CD4-positive, alpha-beta T cell treated with Interleukin-10 for 1 hour (primary cell): ENCODE measurements at regions not wholly inside any gene's neighbourhood (a gene's known extent, or its start where the extent isn't known, plus 50 kb on each side); places are given as distances from the start of the nearest gene placed in this dataset.

ENCODE experiments used
- DNase-seq: peaks from one replicate; pipeline ENCODE4 v3.0.0-alpha.2; 2020

GRCh38 chr4:124278477-124278876 is 434.1 kb downstream of the ANKRD50 start:
- no peak for DNase-seq

DNA sequence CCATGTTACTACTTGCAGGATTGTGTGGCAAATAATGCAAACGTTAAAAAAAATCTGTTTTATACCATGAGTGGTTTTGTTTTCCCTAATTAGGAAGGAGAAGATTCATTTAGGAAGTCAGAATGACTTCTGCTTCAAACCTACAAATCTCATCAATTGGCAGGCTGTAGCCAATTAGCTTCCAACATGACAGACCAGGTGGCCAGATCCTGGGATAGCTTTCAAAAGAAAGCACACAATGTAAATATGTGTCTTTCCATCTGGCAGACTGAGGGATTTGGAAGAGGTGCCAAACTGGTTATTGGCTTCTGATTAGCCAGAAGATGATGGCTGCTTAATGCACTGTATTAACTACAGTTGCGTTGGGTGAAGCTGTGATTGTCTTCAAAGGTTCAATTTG is 432.8 kb downstream of the ANKRD50 start:
- DNase-seq, result no peak

DNA sequence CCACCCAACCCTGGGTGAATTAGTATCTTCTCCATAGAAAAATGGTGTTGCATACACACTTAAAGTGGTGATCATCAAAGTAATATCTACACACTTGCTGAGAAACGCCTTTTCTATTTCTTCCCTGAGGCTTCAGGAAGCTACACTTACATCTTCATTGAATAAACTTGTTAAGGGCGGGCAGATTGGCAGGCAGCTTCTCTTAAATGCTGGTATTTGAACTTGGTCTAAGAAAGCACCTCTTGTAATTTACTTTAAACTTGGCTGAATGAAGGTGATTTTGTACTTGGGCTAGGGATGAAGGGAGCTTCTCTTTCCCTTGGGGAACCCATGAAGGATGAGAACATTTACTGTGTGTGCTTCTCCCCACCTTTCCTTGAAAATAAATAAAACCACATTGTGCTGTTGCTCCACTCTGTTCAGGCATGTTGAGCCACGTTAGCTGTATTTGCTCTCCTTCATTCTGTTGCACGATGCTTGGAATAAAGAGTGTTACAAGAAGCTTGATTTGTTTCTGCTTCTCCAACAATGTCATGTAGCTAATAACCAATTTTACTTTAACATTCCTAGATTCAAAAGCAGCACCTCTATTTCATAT is 430.1 kb downstream of the ANKRD50 start:
- no peak for DNase-seq

- no peak for DNase-seq
Measured at GRCh38 chr4:124288706-124289486, 423.6 kb downstream of the ANKRD50 start.

- no peak for DNase-seq
Measured at GRCh38 chr4:124290678-124291077, 421.9 kb downstream of the ANKRD50 start.

DNA sequence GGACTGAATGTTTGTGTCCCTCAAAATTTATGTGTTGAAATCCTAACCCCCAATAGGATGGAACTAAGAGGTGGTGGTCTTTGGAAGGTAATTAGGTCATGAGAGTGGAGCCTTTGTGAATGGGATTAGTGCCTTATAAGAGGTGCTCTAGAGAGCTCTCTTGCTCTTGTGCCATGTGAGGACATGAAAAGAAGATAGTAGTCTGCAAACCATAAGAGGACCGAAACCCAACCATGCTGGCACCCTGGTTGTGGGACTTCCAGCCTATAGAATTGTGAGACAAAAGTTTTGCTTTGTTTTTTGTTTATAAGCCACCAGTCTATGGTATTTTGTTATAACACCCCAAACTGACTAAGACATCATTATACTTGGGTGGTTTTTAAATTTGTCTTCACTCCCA is 417.1 kb downstream of the ANKRD50 start:
- DNase-seq, result no peak

- DNase-seq, result no peak
Measured at GRCh38 chr4:124304941-124305340, 407.6 kb downstream of the ANKRD50 start.

DNA sequence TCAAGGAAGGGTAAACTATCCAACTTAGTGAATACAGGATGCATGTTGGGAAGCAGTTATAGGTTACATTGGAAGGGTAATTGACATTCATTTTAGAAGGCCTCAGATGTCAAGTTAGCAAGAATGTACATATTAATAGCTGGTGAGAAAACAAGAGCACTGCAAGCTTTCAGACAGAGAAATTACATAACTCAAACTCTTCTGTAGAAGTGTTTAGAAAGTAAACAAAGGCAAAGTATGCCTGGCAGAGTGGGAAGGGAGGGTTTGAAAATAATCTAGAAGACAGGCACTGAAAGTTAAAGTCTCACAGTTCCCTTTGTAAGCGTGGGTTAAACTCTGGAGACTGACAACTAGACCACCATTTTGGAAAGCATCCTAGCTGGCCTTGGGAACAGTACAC is 406.2 kb downstream of the ANKRD50 start:
- no peak for DNase-seq

DNA sequence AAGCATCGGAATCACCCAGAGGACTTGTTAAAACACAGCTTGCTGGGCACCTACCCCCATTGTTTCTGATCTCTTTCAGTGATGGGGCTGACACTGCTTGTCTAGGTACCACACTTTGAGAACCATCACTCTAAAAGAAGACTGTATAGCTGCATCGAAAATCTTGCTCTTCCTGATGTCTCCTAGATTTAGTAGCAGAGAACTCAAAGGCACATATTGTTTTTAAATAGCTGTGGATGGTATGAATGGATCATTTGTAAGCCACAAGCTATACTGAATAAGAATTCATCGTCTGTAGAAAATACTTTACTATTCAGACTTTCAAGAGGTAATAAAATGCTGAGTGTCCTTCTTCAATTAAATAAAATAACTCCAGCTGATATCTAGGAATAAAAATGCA is 405.4 kb downstream of the ANKRD50 start:
- no peak for DNase-seq

GRCh38 chr4:124318292-124318691 is 394.2 kb downstream of the ANKRD50 start:
- DNase-seq, result no peak

GRCh38 chr4:124321364-124321763 is 391.2 kb downstream of the ANKRD50 start:
- DNase-seq, result no peak

GRCh38 chr4:124322234-124323065 is 390.1 kb downstream of the ANKRD50 start:
- peak; percentile 20 for DNase-seq

DNA sequence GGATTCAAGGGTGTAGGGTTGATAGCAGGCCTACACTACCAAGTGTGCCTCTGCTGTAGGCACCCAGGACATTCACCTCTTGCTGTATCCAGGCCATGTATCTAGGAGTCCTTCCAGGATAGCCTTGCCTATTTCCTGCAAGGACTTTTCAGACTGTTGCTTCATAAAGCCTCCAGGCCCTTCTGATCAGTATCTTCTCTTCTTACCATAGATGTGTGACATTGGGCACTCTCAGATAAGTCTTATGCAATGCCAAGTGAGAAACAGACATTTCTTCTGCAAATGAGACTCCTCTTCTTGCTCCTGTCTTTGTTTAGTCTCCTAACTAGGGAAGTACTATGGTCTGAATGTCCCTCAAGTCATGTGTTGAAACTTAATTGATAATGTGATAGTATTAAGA is 386.8 kb downstream of the ANKRD50 start:
- DNase-seq, result no peak

DNA sequence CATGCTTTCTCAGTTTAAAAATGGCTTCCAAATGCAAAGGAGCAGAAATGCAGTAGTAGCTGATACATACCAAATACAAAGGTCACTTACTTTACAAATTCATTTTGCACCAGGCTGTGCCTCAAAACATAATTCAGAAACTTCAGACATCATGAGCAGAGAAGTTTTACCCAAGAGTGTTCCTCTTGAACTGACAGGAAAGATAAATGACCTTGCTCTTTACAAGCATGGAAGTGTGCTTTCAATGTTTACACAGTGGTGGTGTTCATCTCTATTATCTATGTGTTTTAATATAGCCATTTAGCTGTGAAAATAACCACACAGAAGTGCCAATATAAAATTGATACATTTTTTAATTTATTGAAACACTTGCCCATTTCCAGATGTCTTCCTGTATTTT is 383.4 kb downstream of the ANKRD50 start:
- DNase-seq, result no peak

DNA sequence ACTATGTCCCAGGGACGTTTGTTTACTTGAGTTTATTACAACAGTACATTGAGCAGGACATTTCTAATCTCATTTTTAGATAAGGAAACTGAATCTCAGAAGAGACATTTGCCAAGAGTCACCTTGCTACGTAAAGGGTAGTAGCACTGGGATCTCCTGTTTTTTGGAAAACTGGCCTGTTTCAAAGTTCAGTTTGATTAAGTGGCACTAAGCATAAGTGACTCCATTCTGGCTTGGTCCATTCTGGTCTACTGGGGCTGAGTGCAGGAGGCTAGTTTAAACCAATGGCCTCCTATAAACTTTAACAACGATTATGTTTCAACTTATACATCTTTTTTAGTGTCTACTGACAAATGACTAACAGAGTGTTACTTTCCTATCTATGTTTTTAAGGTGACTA is 382.5 kb downstream of the ANKRD50 start:
- DNase-seq, result no peak

GRCh38 chr4:124331781-124332180 is 380.8 kb downstream of the ANKRD50 start:
- no peak for DNase-seq

DNA sequence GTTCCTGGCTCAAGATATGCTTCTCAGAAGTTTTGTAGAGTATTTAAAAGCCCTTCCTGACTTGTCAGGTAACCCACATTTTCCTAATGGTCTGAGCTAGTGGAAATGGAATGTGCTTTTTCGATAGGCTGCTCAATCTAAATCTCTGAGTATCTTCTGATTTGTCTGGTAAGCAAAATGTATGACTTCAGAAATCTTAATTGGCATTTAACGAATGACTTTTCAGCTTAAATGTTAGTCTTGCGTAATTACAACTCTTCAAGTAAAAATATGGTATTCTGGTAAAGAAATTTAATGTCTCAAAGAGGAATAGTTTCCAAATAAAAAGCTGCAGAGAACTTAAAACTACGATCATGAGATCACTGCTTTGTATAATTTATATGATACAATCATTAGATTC is 379.1 kb downstream of the ANKRD50 start:
- no peak for DNase-seq

DNA sequence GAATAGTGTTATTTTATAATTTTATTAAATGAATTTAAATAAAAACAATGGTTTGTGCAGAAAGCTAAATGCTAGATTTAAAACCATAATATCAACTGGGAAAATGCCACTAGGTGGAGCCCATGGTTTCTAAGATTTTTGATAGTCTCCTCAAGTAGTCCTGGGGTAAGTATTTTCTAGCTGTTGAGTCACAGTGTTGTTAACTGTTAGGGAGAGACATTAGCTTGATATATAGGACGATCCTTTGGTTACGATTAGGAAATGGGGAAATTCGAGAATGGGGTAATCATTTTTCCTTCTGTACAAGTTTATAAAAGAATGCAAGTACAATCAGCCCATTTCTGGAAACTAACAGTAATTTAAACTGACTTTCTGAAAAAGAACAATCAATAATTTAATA is 378.4 kb downstream of the ANKRD50 start:
- DNase-seq, result peak; percentile 3

GRCh38 chr4:124337874-124338273 is 374.7 kb downstream of the ANKRD50 start:
- DNase-seq, result no peak

GRCh38 chr4:124343661-124344171 is 368.8 kb downstream of the ANKRD50 start:
- DNase-seq, result no peak

DNA sequence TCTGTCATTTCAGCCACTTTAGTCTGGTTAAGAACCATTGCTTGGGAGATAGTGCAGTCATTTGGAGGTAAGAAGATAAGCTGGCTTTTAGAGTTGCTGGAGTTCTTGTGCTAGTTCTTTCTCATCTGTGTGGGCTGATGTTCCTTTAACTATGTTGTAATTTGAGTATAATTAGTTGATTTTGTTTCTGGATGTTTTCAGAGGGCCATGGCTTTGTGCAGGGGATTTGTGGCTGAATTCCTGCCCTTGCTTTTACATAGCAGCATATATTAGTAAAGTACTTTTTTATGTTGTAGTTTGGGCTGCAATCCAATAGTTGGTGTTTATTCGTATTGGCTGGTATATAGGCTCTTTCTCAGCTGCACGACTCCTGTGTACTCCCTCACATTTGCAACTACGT is 339.6 kb downstream of the ANKRD50 start:
- DNase-seq, result no peak

GRCh38 chr4:124386163-124386562 is 326.4 kb downstream of the ANKRD50 start:
- DNase-seq, result no peak

- DNase-seq, result no peak
Measured at GRCh38 chr4:124386648-124387047, 325.9 kb downstream of the ANKRD50 start.

DNA sequence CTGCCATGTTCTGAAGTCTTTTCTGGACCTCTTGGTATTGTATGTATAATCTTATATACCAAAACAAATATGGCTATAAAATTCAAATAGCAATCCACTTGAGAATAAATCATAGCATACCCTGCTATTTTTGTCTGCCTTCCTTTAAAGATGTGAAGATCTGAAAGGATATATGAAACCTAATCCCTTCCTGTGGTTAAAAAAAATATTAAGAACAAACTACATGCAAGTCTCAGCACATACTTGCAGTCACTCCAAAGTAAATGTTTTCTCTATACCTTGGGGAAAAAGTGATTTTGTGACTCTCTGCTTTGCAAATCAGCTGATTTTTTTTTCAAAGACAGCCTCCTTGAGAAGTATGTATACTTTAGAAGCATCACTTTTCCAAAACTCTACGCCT is 322.9 kb downstream of the ANKRD50 start:
- DNase-seq, result no peak
